ENCODE measurements at regions not wholly inside any gene's neighbourhood (a gene's known extent, or its start where the extent isn't known, plus 50 kb on each side); places are given as distances from the start of the nearest gene placed in this dataset.

DNA sequence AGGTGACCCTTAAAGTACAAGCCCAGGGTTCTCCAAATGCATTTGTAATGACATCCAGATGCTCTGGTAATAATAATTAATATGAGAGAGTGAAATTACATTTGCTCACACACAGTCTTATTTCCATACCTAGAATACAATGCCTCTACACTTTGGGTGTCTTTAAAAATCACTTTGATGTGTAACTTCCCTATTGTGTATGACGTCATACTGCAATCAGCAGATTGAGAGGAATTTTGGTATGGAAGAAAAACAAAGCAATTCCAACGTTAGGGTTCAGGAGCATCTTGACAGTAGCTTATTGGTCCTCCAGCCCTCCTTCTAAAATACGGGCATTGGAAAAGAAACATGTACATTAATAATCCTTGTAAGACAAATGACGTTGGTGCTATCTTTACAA is 670.6 kb upstream of the ZNF385D start:
- TF ChIP-seq, protein P1, sequence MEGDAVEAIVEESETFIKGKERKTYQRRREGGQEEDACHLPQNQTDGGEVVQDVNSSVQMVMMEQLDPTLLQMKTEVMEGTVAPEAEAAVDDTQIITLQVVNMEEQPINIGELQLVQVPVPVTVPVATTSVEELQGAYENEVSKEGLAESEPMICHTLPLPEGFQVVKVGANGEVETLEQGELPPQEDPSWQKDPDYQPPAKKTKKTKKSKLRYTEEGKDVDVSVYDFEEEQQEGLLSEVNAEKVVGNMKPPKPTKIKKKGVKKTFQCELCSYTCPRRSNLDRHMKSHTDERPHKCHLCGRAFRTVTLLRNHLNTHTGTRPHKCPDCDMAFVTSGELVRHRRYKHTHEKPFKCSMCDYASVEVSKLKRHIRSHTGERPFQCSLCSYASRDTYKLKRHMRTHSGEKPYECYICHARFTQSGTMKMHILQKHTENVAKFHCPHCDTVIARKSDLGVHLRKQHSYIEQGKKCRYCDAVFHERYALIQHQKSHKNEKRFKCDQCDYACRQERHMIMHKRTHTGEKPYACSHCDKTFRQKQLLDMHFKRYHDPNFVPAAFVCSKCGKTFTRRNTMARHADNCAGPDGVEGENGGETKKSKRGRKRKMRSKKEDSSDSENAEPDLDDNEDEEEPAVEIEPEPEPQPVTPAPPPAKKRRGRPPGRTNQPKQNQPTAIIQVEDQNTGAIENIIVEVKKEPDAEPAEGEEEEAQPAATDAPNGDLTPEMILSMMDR (IDR thresholded peaks at IDR 0.05) = no peak
- TF ChIP-seq POLR2A (IDR thresholded peaks at IDR 0.05) = no peak
